ENCODE measurements at regions not wholly inside any gene's neighbourhood (a gene's known extent, or its start where the extent isn't known, plus 50 kb on each side); places are given as distances from the start of the nearest gene placed in this dataset.

DNA sequence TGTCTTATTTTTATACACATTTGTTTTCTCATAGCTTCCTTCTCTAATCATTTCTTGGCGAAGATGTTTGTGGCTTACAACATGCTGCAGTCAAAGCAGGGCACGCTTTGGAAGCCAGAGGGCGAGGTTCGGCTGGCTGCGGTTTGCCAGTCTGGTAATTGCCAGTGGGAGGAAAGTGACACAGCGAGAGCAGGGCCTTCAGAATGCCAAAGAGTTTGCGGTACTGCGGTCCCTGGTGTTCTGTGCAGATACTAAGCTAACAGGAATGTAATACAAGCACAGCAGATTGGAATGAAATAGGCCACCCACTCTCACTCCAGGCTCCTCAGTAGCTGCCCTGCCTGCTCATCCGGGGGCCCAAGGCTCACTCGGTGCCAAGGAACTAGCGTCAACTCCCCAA is 58.7 kb upstream of the TGM3 start:
- no peak for DNase-seq

DNA sequence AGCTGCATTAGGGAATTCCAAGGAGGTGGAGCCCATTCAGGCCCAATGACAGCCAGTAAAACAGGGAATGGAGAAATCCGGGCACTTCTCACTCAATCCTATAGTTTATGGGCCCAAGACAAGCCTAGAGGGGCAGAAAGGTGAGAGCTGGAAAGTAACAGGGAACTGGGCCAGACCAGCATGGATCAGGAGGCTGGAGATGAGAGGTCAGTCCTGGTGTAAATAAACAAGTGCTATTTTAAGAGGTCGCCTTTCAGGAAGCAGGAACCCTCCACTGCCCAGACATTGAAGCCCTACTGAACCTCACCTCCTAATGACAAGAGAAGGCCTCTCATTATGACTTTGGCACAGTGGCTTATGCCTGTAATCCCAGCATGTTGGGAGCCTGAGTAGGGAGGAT is 57.2 kb upstream of the TGM3 start:
- DNase-seq, result no peak

DNA sequence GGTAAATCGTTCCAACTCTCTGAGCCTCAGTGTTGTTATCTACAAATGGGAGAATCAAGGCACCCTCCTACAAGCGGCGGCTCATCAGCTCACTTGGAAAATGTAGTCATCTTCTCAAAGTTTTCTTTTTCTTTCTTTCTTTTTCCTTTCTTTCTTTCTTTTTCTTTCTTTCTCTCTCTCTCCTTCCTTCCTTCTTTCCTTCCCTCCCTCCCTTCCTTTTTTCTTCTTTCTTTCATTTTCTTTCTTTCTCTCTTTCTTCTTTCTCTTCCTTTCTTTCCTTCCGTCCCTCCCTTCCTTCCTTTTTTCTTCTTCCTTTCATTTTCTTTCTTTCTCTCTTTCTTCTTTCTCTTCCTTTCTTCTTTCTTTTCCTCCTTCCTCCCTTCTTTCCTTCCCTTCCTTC is 55.0 kb upstream of the TGM3 start:
- DNase-seq, result no peak

DNA sequence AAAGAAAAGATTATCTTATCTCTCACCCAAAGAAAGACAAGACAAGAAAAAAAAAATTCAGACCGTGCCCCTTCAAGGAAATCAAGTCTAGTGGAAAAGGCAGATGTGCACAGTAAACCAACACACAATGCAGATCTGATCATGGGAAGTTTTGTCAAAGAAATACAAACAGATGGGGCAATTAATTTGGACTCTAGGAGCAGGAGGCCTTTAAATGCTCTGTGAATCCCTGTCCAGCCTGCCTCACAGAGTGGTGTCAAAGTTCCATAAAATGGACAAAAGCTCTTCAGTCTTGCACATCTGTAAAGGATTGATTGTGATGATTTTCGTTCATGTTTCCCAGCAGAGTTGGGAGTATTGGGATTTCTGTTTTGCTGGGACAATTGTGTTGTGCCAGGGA is 53.1 kb upstream of the TGM3 start:
- no peak for DNase-seq

DNA sequence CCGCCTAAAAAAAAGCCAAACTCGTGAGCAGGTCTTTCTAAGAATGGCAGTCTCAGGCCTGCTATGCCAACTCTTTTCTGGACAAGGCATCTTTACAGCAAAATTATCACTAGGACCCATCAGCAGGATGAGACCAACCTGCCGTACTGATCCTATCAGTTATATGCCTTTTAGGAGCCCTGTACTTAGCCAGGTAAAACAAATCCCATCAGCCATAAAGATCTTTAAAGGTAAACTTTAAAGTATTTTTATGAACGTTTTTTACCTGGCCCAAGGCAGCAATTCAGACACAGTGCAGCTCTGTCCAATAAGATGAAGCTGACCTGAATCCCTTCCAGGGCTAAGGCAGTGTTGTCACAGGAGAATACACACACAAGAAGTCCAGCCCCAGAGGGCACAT is 51.3 kb upstream of the TGM3 start:
- DNase-seq, result no peak

DNA sequence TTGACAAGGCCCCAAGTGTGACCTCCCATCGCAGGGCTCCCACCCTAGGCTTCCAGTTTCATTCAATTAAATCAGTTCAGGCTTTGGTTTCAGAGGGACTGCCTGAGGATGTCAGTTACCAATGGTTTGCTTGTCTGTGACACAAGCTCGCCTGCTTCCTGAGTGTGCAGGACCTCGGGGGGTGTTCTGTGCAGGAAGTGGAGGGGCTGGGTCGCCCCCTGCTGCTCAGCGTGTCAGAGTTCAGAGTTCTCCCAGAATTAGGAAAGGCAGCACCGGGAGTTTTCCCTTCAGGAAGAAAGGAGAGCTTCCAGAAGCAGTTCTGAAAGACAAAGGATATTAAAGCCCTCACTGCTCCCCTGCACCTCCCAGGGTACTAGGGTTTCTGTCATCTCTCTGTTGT is 50.8 kb upstream of the TGM3 start:
- no peak for DNase-seq

DNA sequence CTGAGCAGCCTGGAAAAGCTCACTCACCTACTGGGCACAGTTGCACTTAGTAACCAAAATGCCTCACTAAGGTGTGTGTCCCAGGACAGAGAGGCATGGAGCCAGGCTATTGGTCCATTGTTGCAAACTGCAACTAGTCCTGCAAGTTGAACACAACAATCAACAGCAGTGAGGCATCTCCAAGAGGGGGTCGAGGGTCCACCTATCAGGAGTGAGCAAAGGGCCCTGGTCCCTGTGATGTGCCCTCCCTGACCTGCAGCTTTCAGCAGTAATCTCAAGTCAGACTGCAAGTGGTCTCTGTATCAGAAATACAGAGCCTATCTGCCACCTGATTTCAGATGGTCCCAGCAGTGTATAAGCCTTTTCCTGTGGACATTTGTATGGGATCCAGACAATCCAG is 50.2 kb upstream of the TGM3 start:
- DNase-seq, result no peak

All from activated CD8-positive, alpha-beta memory T cell treated with anti-CD3 and anti-CD28 coated beads, Interleukin-2, amount 50 U/mL, for 4 hours (primary cell).